ENCODE measurements at regions not wholly inside any gene's neighbourhood (a gene's known extent, or its start where the extent isn't known, plus 50 kb on each side); places are given as distances from the start of the nearest gene placed in this dataset.
"Not testable (repeated sequence)": the region's sequence is repeated elsewhere in the genome, so short reads cannot be mapped to it uniquely, and the experiment has no call there.

GRCh38 chr4:183044924-183045640, 54.0 kb upstream of the WWC2 start:
- H3K36me3 Mint-ChIP-seq (ENCODE audit: low read depth); H3K4me3 Mint-ChIP-seq (ENCODE audit: unreplicated experiment); DNase-seq (ENCODE audit: low spot score); H3K27me3 Mint-ChIP-seq (ENCODE audit: low read depth); H3K9me3 Mint-ChIP-seq (ENCODE audit: low read depth); H3K4me1 Mint-ChIP-seq (ENCODE audit: low read depth); H3K27ac Mint-ChIP-seq (ENCODE audit: unreplicated experiment): not testable (repeated sequence)

GRCh38 chr4:183038436-183038835, 60.6 kb upstream of the WWC2 start:
- no peak for TF ChIP-seq CTCF (IDR thresholded peaks at IDR 0.05)
- no peak overlapping the region for H3K27ac Mint-ChIP-seq (ENCODE audit: unreplicated experiment)
- no peak for DNase-seq (ENCODE audit: low spot score)
- H3K36me3 Mint-ChIP-seq (ENCODE audit: low read depth): no peaks in the 10 kb centered on the region
- no peaks in the 10 kb centered on the region for H3K4me1 Mint-ChIP-seq (ENCODE audit: low read depth)
- H3K4me3 Mint-ChIP-seq (ENCODE audit: unreplicated experiment): no peak overlapping the region
- peaks cover 12% of the 10 kb centered on the region for H3K27me3 Mint-ChIP-seq (ENCODE audit: low read depth)
- no peaks in the 10 kb centered on the region for H3K9me3 Mint-ChIP-seq (ENCODE audit: low read depth)

GRCh38 chr4:183035726-183036415, 63.2 kb upstream of the WWC2 start:
- Mint-ChIP-seq H3K9me3 (ENCODE audit: low read depth) (no peaks in the 10 kb centered on the region), H3K27ac (ENCODE audit: unreplicated experiment) (no peak overlapping the region), H3K36me3 (ENCODE audit: low read depth) (no peaks in the 10 kb centered on the region), H3K4me3 (ENCODE audit: unreplicated experiment) (no peak overlapping the region), H3K4me1 (ENCODE audit: low read depth) (no peaks in the 10 kb centered on the region), H3K27me3 (ENCODE audit: low read depth) (peaks cover 12% of the 10 kb centered on the region)
- no peak for TF ChIP-seq CTCF (IDR thresholded peaks at IDR 0.05)
- DNase-seq (ENCODE audit: low spot score): no peak

GRCh38 chr4:183035256-183035655, 63.8 kb upstream of the WWC2 start:
- no peak for TF ChIP-seq CTCF (IDR thresholded peaks at IDR 0.05)
- DNase-seq (ENCODE audit: low spot score): no peak
- peaks cover 12% of the 10 kb centered on the region for H3K27me3 Mint-ChIP-seq (ENCODE audit: low read depth)
- no peaks in the 10 kb centered on the region for H3K9me3 Mint-ChIP-seq (ENCODE audit: low read depth)
- no peaks in the 10 kb centered on the region for H3K4me1 Mint-ChIP-seq (ENCODE audit: low read depth)
- H3K4me3 Mint-ChIP-seq (ENCODE audit: unreplicated experiment): no peak overlapping the region
- no peak overlapping the region for H3K27ac Mint-ChIP-seq (ENCODE audit: unreplicated experiment)
- no peaks in the 10 kb centered on the region for H3K36me3 Mint-ChIP-seq (ENCODE audit: low read depth)

GRCh38 chr4:183030823-183031222, 68.2 kb upstream of the WWC2 start:
- no peak overlapping the region for H3K27ac Mint-ChIP-seq (ENCODE audit: unreplicated experiment)
- H3K27me3 Mint-ChIP-seq (ENCODE audit: low read depth): peaks cover 15% of the 10 kb centered on the region
- TF ChIP-seq CTCF (IDR thresholded peaks at IDR 0.05): no peak
- H3K36me3 Mint-ChIP-seq (ENCODE audit: low read depth): no peaks in the 10 kb centered on the region
- no peak for DNase-seq (ENCODE audit: low spot score)
- H3K4me1 Mint-ChIP-seq (ENCODE audit: low read depth): no peaks in the 10 kb centered on the region
- no peak overlapping the region for H3K4me3 Mint-ChIP-seq (ENCODE audit: unreplicated experiment)
- no peaks in the 10 kb centered on the region for H3K9me3 Mint-ChIP-seq (ENCODE audit: low read depth)

- no peaks in the 10 kb centered on the region for H3K9me3 Mint-ChIP-seq (ENCODE audit: low read depth)
- no peak for DNase-seq (ENCODE audit: low spot score)
- TF ChIP-seq CTCF (IDR thresholded peaks at IDR 0.05): no peak
- no peak overlapping the region for H3K4me3 Mint-ChIP-seq (ENCODE audit: unreplicated experiment)
- H3K27me3 Mint-ChIP-seq (ENCODE audit: low read depth): peaks cover 15% of the 10 kb centered on the region
- no peak overlapping the region for H3K27ac Mint-ChIP-seq (ENCODE audit: unreplicated experiment)
- H3K4me1 Mint-ChIP-seq (ENCODE audit: low read depth): no peaks in the 10 kb centered on the region
- no peaks in the 10 kb centered on the region for H3K36me3 Mint-ChIP-seq (ENCODE audit: low read depth)
Measured at GRCh38 chr4:183030309-183030708, 68.7 kb upstream of the WWC2 start.
